ENCODE measurements at regions not wholly inside any gene's neighbourhood (a gene's known extent, or its start where the extent isn't known, plus 50 kb on each side); places are given as distances from the start of the nearest gene placed in this dataset.

DNA sequence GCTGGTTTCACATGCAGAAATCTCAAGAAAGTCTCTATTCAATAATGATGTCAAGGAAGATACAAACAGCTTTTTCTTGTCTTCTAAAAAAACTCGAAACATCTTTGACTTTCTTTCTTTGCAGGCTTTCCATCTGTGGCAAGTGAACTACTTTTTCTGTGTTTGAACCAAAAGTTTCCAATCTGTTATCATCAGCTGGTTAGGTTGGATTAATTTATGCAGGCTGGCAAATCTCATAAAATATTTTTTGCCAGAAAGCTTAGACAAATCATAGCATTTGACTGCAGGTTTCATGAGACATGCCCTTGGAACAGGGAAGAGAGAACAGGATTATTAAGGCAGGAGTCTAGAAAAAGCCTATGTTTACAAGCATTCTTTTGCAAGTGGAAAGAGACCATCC, 86.1 kb upstream of the ARHGAP42 start:
- no peak for TF ChIP-seq POLR2A (IDR thresholded peaks at IDR 0.05)
- TF ChIP-seq, protein P1, sequence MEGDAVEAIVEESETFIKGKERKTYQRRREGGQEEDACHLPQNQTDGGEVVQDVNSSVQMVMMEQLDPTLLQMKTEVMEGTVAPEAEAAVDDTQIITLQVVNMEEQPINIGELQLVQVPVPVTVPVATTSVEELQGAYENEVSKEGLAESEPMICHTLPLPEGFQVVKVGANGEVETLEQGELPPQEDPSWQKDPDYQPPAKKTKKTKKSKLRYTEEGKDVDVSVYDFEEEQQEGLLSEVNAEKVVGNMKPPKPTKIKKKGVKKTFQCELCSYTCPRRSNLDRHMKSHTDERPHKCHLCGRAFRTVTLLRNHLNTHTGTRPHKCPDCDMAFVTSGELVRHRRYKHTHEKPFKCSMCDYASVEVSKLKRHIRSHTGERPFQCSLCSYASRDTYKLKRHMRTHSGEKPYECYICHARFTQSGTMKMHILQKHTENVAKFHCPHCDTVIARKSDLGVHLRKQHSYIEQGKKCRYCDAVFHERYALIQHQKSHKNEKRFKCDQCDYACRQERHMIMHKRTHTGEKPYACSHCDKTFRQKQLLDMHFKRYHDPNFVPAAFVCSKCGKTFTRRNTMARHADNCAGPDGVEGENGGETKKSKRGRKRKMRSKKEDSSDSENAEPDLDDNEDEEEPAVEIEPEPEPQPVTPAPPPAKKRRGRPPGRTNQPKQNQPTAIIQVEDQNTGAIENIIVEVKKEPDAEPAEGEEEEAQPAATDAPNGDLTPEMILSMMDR (IDR thresholded peaks at IDR 0.05) = no peak
